Spleen (tissue), 7 donors: ENCODE measurements at regions not wholly inside any gene's neighbourhood (a gene's known extent, or its start where the extent isn't known, plus 50 kb on each side); places are given as distances from the start of the nearest gene placed in this dataset.

ENCODE experiments used
- POLR2A ChIP-seq, 3 donors: fragments of 450-650 bp; IDR thresholded peaks; one replicate each; pipeline ENCODE4 v1.5.1; 2017; ENCODE audit warnings: antibody characterized with exemption in 3 of 3, mild to moderate bottlenecking in 1 of 3
- POLR2AphosphoS5 ChIP-seq, 3 donors: sonication (generic); formaldehyde crosslinking; IDR thresholded peaks; one replicate each; pipeline ENCODE4 v1.5.1; 2017; ENCODE audit warnings: antibody characterized with exemption in 3 of 3
- TF ChIP-seq, protein P1 (sequence below), 11 experiments: fragments of 200-600 bp in 7 of 11; fragments of 450-650 bp in 4 of 11; sonication (generic) in 4 of 11; IDR thresholded peaks in 8 of 11; conservative IDR thresholded peaks in 3 of 11; 1 replicate in 7 of 11; 2 replicates in 4 of 11; pipeline versions ENCODE4 v1.4.0 to v1.8.0; 2016 to 2021; ENCODE audit warnings: antibody characterized with exemption in 11 of 11, inconsistent platforms in 4 of 11, mild to moderate bottlenecking in 1 of 11
- donor health status: DM: no; HTN: no; CAD: no; lungs with moderate emphysema.
- donor health status: DM: no; HTN: no; CAD: no.
- donor health status: DM: no; HTN: no; CAD: no.

DNA sequence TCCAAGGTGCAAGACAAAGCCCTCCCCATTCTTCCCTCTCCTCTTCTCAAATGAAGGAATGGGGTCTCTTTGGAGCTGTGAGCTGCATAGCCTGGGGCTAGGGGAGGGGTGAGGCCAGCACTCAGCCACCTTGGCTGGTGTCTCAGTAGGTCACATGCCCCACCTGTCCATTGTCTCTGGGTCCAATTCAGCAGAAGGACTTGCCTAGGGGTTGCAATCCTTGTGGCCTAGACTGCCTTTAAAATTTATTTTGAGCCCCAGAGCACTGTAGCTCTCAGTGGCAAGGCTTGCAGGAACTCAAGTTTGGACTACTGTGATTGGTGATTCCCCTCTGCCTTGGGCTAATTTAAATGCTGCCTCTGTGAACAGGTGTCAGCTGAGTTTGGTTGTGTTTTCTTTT is 336.7 kb downstream of the DDX10 start:
- no peak for TF ChIP-seq POLR2AphosphoS5 (IDR thresholded peaks at IDR 0.05)
- TF ChIP-seq, protein P1, sequence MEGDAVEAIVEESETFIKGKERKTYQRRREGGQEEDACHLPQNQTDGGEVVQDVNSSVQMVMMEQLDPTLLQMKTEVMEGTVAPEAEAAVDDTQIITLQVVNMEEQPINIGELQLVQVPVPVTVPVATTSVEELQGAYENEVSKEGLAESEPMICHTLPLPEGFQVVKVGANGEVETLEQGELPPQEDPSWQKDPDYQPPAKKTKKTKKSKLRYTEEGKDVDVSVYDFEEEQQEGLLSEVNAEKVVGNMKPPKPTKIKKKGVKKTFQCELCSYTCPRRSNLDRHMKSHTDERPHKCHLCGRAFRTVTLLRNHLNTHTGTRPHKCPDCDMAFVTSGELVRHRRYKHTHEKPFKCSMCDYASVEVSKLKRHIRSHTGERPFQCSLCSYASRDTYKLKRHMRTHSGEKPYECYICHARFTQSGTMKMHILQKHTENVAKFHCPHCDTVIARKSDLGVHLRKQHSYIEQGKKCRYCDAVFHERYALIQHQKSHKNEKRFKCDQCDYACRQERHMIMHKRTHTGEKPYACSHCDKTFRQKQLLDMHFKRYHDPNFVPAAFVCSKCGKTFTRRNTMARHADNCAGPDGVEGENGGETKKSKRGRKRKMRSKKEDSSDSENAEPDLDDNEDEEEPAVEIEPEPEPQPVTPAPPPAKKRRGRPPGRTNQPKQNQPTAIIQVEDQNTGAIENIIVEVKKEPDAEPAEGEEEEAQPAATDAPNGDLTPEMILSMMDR (IDR thresholded peaks at IDR 0.05 in 8 of 11, conservative IDR thresholded peaks at IDR 0.05 in 3 of 11): no peak
- no peak for TF ChIP-seq POLR2A (IDR thresholded peaks at IDR 0.05)
